ENCODE measurements at regions not wholly inside any gene's neighbourhood (a gene's known extent, or its start where the extent isn't known, plus 50 kb on each side); places are given as distances from the start of the nearest gene placed in this dataset.

DNA sequence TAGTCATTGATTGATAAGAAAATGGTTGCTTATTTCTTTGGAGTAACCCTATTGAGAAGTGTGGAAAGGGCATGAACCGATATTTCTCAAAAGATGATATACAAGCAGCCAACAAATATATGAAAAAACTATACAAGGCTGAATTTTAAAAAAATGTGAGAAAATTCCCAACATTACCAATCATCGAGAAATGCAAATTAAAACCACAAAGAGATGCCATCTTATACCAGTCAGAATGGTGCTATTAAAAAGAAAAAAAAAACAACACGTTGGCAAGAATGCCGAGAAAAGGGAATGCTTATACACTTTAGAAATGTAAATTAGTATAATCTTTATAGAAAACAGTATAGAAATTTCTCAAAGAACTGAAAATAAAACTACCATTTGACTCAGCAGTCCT is 77.7 kb upstream of the ROBO1 start:
- Histone ChIP-seq H3K4me1 (replicated peaks in 1 of 2; ENCODE audit: control insufficient read depth in 2 of 2, insufficient read depth in 2 of 2, low read length in 2 of 2) (no peaks in the 10 kb centered on the region), H3K79me2 (ENCODE audit: control insufficient read depth, insufficient read depth, low read length) (no peaks in the 10 kb centered on the region), H3K27ac (ENCODE audit: extremely low read depth, low read depth, low read length) (no peak overlapping the region), H3K9me3 (replicated peaks; ENCODE audit: control insufficient read depth, insufficient read depth, low read depth, low read length) (no peaks in the 10 kb centered on the region), H4K20me1 (replicated peaks; ENCODE audit: control insufficient read depth, insufficient read depth, low read length) (no peaks in the 10 kb centered on the region), H3K36me3 (ENCODE audit: control insufficient read depth, insufficient read depth, low read length) (no peaks in the 10 kb centered on the region), H3K4me2 (ENCODE audit: insufficient read depth, low read length) (no peak overlapping the region), H3K9me1 (ENCODE audit: control insufficient read depth, insufficient read depth, low read length) (no peaks in the 10 kb centered on the region), H3K27me3 (ENCODE audit: control insufficient read depth in 2 of 2, insufficient read depth in 2 of 2, low read length in 2 of 2) (no peaks in the 10 kb centered on the region), H3K4me3 (no peak overlapping the region), H2AFZ (ENCODE audit: low read depth, low read length) (no peak overlapping the region), H3K9ac (ENCODE audit: insufficient read depth in 1 of 2, low read depth in 2 of 2, low read length in 2 of 2) (no peak overlapping the region)
- ChIA-PET POLR2A (no interaction called here), CTCF (ENCODE audit: low intra/inter-chr PET ratio) (no interaction called here)
- ATAC-seq (no peak), DNase-seq (ENCODE audit: extremely low read depth in 1 of 4, low spot score in 3 of 4) (no peak), FAIRE-seq (no peak)
- intact Hi-C loops (cut with micrococcal nuclease) (no loop called here), in situ Hi-C loops (cut with MboI) (no loop called here)
- TF ChIP-seq PRMT5 (CRISPR knock-in tag; IDR thresholded peaks at IDR 0.05) (no peak), SMARCC2 (IDR thresholded peaks at IDR 0.05; ENCODE audit: low read depth) (no peak), ZNF584 (CRISPR knock-in tag; IDR thresholded peaks at IDR 0.05; ENCODE audit: low read depth) (no peak), FOXM1 (IDR thresholded peaks at IDR 0.05; ENCODE audit: low read depth) (no peak), FOXM1 (CRISPR knock-in tag; IDR thresholded peaks at IDR 0.05; ENCODE audit: low read depth) (no peak), SRSF9 (IDR thresholded peaks at IDR 0.05; ENCODE audit: borderline replicate concordance, low read depth, low read length) (no peak), CREM (IDR thresholded peaks at IDR 0.05; ENCODE audit: low read depth) (no peak), POLR3G (IDR thresholded peaks at IDR 0.05; ENCODE audit: extremely low read depth, insufficient read length, insufficient replicate concordance) (no peak), ZNF764 (CRISPR knock-in tag; IDR thresholded peaks at IDR 0.05; ENCODE audit: low read depth) (no peak), RBM34 (IDR thresholded peaks at IDR 0.05; ENCODE audit: borderline replicate concordance, insufficient read depth, low read length) (no peak), MXI1 (IDR thresholded peaks at IDR 0.05; ENCODE audit: low read depth, low read length) (no peak), NFIC (IDR thresholded peaks at IDR 0.05) (no peak), ZBTB17 (CRISPR knock-in tag; IDR thresholded peaks at IDR 0.05) (no peak), EP300 (IDR thresholded peaks at IDR 0.05; ENCODE audit: low read length) (no peak), DMBX1 (CRISPR knock-in tag; IDR thresholded peaks at IDR 0.05; ENCODE audit: borderline replicate concordance) (no peak), KDM4B (IDR thresholded peaks at IDR 0.05; ENCODE audit: borderline replicate concordance in 2 of 2, low read depth in 1 of 2) (no peak), ZNF431 (CRISPR knock-in tag; IDR thresholded peaks at IDR 0.05) (no peak)
- TF ChIP-seq, protein P1, sequence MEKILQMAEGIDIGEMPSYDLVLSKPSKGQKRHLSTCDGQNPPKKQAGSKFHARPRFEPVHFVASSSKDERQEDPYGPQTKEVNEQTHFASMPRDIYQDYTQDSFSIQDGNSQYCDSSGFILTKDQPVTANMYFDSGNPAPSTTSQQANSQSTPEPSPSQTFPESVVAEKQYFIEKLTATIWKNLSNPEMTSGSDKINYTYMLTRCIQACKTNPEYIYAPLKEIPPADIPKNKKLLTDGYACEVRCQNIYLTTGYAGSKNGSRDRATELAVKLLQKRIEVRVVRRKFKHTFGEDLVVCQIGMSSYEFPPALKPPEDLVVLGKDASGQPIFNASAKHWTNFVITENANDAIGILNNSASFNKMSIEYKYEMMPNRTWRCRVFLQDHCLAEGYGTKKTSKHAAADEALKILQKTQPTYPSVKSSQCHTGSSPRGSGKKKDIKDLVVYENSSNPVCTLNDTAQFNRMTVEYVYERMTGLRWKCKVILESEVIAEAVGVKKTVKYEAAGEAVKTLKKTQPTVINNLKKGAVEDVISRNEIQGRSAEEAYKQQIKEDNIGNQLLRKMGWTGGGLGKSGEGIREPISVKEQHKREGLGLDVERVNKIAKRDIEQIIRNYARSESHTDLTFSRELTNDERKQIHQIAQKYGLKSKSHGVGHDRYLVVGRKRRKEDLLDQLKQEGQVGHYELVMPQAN (IDR thresholded peaks at IDR 0.05; ENCODE audit: borderline replicate concordance), result no peak
- 0% methylated on average over 4 of the region's 4 CpGs for WGBS (ENCODE audit: insufficient coverage, low coverage, missing lambda C conversion rate)
- no TSS peak for BruUV-seq (replicated peaks)

Data from K562 (cell line).